H1 (cell line): ENCODE measurements at regions not wholly inside any gene's neighbourhood (a gene's known extent, or its start where the extent isn't known, plus 50 kb on each side); places are given as distances from the start of the nearest gene placed in this dataset.

ENCODE experiments used
- ATF2 ChIP-seq: IDR thresholded peaks from 2 replicates; pipeline ENCODE4 v1.6.1; 2012; ENCODE audit warnings: low read length, inconsistent platforms
- CHD1 ChIP-seq: IDR thresholded peaks from 2 replicates; pipeline ENCODE4 v1.6.1; 2012; ENCODE audit warnings: low read depth, low read length, improper control_type of control experiment
- CTCF ChIP-seq, 3 experiments: IDR thresholded peaks; 1 replicate in 2 of 3; 2 replicates in 1 of 3; pipeline versions ENCODE4 v1.5.1 to v1.6.1; 2011; ENCODE audit warnings: low read length in 3 of 3, mild to moderate bottlenecking in 3 of 3, inconsistent platforms in 2 of 3, low read depth in 1 of 3, moderate library complexity in 1 of 3; ENCODE audit not compliant: insufficient read depth in 1 of 3; ENCODE audit errors: control extremely low read depth in 1 of 3
- EP300 ChIP-seq, 2 experiments: IDR thresholded peaks; 1 replicate in 1 of 2; 2 replicates in 1 of 2; pipeline ENCODE4 v1.6.1; 2011 to 2012; ENCODE audit warnings: low read depth in 2 of 2, low read length in 2 of 2, mild to moderate bottlenecking in 2 of 2, borderline replicate concordance in 1 of 2, inconsistent platforms in 1 of 2, moderate library complexity in 1 of 2
- GABPA ChIP-seq: IDR thresholded peaks from 2 replicates; pipeline ENCODE4 v1.6.1; 2011; ENCODE audit warnings: mild to moderate bottlenecking, low read length, moderate library complexity, borderline replicate concordance; ENCODE audit not compliant: insufficient read depth
- HDAC2 ChIP-seq, 2 experiments: fragments of 300-600 bp in 1 of 2; sonication (generic) in 1 of 2; IDR thresholded peaks; 2 replicates each; pipeline ENCODE4 v1.6.1; 2011 to 2012; ENCODE audit warnings: low read depth in 2 of 2, low read length in 2 of 2, mild to moderate bottlenecking in 2 of 2, moderate library complexity in 2 of 2, borderline replicate concordance in 1 of 2, inconsistent platforms in 1 of 2
- HDAC6 ChIP-seq: IDR thresholded peaks from one replicate; pipeline ENCODE4 v1.7.1; 2012; ENCODE audit warnings: low read depth, mild to moderate bottlenecking, inconsistent platforms, low read length, moderate library complexity
- KDM1A ChIP-seq: fragments of 200-600, 300-600 bp; sonication (generic); IDR thresholded peaks from 2 replicates; pipeline ENCODE4 v1.7.1; 2016; ENCODE audit warnings: mild to moderate bottlenecking, low read length, borderline replicate concordance
- POLR2A ChIP-seq, 2 experiments: IDR thresholded peaks; 1 replicate in 1 of 2; 2 replicates in 1 of 2; pipeline ENCODE4 v1.6.1; 2011; ENCODE audit warnings: low read depth in 2 of 2, low read length in 2 of 2, mild to moderate bottlenecking in 2 of 2; ENCODE audit errors: control extremely low read depth in 1 of 2
- POLR2AphosphoS5 ChIP-seq: IDR thresholded peaks from 2 replicates; pipeline ENCODE4 v1.6.1; 2011; ENCODE audit warnings: low read depth, low read length
- RAD21 ChIP-seq, 2 experiments: IDR thresholded peaks in 1 of 2; conservative IDR thresholded peaks in 1 of 2; 2 replicates each; pipeline ENCODE4 v1.6.1; 2011; ENCODE audit warnings: low read depth in 2 of 2, low read length in 2 of 2, improper control_type of control experiment in 1 of 2, inconsistent platforms in 1 of 2, mild to moderate bottlenecking in 1 of 2, moderate library complexity in 1 of 2
- RBBP5 ChIP-seq: IDR thresholded peaks from 2 replicates; pipeline ENCODE4 v1.7.1; 2012; ENCODE audit warnings: low read depth, mild to moderate bottlenecking, inconsistent platforms, low read length, moderate library complexity, borderline replicate concordance
- SP1 ChIP-seq: IDR thresholded peaks from 2 replicates; pipeline ENCODE4 v1.6.1; 2011; ENCODE audit warnings: low read depth, low read length
- YY1 ChIP-seq: IDR thresholded peaks from 2 replicates; pipeline ENCODE4 v1.6.1; 2011; ENCODE audit warnings: low read depth, mild to moderate bottlenecking, low read length

GRCh38 chr5:126693806-126694205 is 83.1 kb upstream of the LMNB1 start:
- TF ChIP-seq GABPA (no peak), CTCF (IDR thresholded peaks at IDR 0.05; ENCODE audit: control extremely low read depth in 1 of 3, insufficient read depth in 1 of 3, low read depth in 1 of 3, low read length in 3 of 3) (no peak), POLR2A (IDR thresholded peaks at IDR 0.05; ENCODE audit: control extremely low read depth in 1 of 2, low read depth in 2 of 2, low read length in 2 of 2) (no peak), EP300 (IDR thresholded peaks at IDR 0.05; ENCODE audit: borderline replicate concordance in 1 of 2, low read depth in 2 of 2, low read length in 2 of 2) (no peak), SP1 (no peak), RAD21 (IDR thresholded peaks at IDR 0.05 in 1 of 2, conservative IDR thresholded peaks at IDR 0.05 in 1 of 2; ENCODE audit: low read depth in 2 of 2, low read length in 2 of 2) (no peak), CHD1 (no peak), HDAC6 (no peak), HDAC2 (IDR thresholded peaks at IDR 0.05; ENCODE audit: borderline replicate concordance in 1 of 2, low read depth in 2 of 2, low read length in 2 of 2) (no peak), RBBP5 (no peak), POLR2AphosphoS5 (no peak), KDM1A (no peak), YY1 (no peak), ATF2 (no peak)
